ENCODE measurements at regions not wholly inside any gene's neighbourhood (a gene's known extent, or its start where the extent isn't known, plus 50 kb on each side); places are given as distances from the start of the nearest gene placed in this dataset.

DNA sequence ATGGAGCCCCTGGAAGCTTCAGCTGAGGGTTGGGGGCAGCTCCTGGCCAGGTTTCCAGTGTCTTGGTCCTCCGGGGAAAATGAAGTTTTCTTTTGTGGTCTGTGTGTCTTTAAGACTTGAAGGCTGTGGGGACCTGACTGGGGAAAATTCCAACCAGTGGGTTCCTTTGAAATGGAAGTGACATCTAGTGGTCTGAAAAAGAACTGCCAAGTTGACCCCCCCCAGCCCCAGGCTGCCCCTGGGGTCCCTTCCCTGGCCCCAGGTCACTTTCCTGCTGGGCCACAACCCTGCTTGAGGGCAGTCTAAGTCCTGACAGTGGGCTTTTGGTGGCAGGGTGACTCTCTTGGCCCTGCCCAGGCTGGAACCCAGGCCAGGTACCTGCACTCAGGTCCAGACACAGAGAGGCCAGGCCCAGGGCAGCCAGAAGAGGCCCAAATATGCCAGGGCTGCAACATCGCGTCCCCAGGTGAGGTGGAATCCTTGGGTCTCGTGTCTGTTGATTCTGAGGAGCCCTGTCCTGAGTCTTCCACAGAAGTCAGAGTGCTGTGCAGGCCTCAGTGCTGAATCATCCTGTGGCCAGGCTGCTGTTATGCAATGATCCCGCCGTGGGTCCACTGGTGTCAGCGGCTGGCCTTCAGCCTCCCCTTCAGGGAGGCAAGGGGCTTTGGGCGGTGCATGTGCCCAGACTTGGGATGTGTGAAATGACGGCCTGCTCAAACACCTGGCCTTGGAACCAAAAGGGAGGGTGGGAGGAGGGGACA, 68.4 kb downstream of the VEGFA start:
- no peak overlapping the region for H3K27ac ChIP-seq (replicated peaks; ENCODE audit: low read length)
- no CpG with 5 or more reads among the region's 9 CpGs for whole genome bisulfite sequencing, 2 donors (ENCODE audit: extremely low coverage in 2 of 2, insufficient read length in 2 of 2, insufficient replicate concordance in 1 of 2)

DNA sequence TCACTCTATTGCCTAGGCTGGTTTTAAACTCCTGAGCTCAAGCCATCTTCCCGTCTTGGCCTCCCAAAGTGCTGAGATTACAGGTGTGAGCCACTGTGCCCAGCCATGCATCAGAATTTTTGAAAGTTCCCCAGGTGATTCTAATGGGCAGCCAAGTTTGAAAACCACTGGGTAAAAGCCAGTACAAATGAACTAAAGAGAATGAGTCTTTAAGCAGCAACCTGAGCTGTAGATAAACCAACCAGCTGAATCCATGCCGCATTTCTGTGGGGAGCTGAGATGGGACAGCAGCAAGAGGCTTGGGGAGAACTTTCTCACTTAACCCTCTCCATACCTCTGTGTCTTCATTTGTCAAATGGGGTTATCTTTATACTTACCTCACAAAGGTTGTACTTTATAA, 67.5 kb downstream of the VEGFA start:
- no peak overlapping the region for H3K9ac ChIP-seq (ENCODE audit: low read depth, low read length, poor library complexity)
- no peak overlapping the region for H3K4me2 ChIP-seq (ENCODE audit: insufficient read depth, low read length, poor library complexity, severe bottlenecking)
- H3K27me3 ChIP-seq (ENCODE audit: control insufficient read depth in 3 of 3, insufficient read depth in 3 of 3, low read depth in 1 of 3, low read length in 3 of 3) = peaks cover 0 to 45% (median 0%) of the 10 kb centered on the region in 3 experiments
- H2BK5ac ChIP-seq (ENCODE audit: low read length) = no peak overlapping the region
- no peak overlapping the region for H4K8ac ChIP-seq (ENCODE audit: low read depth, low read length)
- H2AFZ ChIP-seq (ENCODE audit: low read length) = no peak overlapping the region
- no peaks in the 10 kb centered on the region for H3K36me3 ChIP-seq (replicated peaks in 1 of 2; ENCODE audit: control insufficient read depth in 2 of 2, insufficient read depth in 2 of 2, low read length in 2 of 2)
- WGBS, 2 donors (ENCODE audit: extremely low coverage in 2 of 2, insufficient read length in 2 of 2, insufficient replicate concordance in 1 of 2) = no CpG with 5 or more reads among the region's 2 CpGs
- H2BK120ac ChIP-seq (ENCODE audit: low read depth, low read length) = no peak overlapping the region
- H3K4ac ChIP-seq (ENCODE audit: low read length) = no peak overlapping the region
- H3K14ac ChIP-seq (ENCODE audit: low read length) = no peak overlapping the region
- H2BK12ac ChIP-seq (ENCODE audit: low read length) = no peak overlapping the region
- H2BK15ac ChIP-seq (ENCODE audit: low read length) = peak overlapping the region; percentile 19
- H3K79me1 ChIP-seq (ENCODE audit: low read depth, low read length) = no peaks in the 10 kb centered on the region
- H3K9me3 ChIP-seq (replicated peaks in 1 of 2; ENCODE audit: control insufficient read depth in 2 of 2, insufficient read depth in 1 of 2, low read depth in 1 of 2, low read length in 2 of 2) = no peaks in the 10 kb centered on the region
- no peak overlapping the region for H4K91ac ChIP-seq (ENCODE audit: low read depth, low read length, poor library complexity)
- no peak overlapping the region for H3K23ac ChIP-seq (ENCODE audit: low read depth, low read length, poor library complexity)
- H2AK5ac ChIP-seq (ENCODE audit: low read depth, low read length) = no peak overlapping the region
- no peak overlapping the region for H3K27ac ChIP-seq (replicated peaks; ENCODE audit: low read length)
- H3K4me1 ChIP-seq (ENCODE audit: control insufficient read depth in 2 of 2, insufficient read depth in 1 of 2, low read depth in 1 of 2, low read length in 2 of 2) = peaks cover 7 to 42% of the 10 kb centered on the region in 2 donors
- H3K4me3 ChIP-seq (ENCODE audit: low read length in 2 of 2) = no peak overlapping the region
- DNase-seq (ENCODE audit: low spot score) = no peak
- H3K18ac ChIP-seq (ENCODE audit: low read length) = no peak overlapping the region

More for the DNA sequence above, 68.4 kb downstream of the VEGFA start:
- peak overlapping the region; percentile 44 for H2BK12ac ChIP-seq (ENCODE audit: low read length)
- H4K8ac ChIP-seq (ENCODE audit: low read depth, low read length) = no peak overlapping the region
- peak overlapping the region; percentile 11 for H2BK120ac ChIP-seq (ENCODE audit: low read depth, low read length)
- peak overlapping the region; percentile 71 for H2AK5ac ChIP-seq (ENCODE audit: low read depth, low read length)
- no peak overlapping the region for H3K9ac ChIP-seq (ENCODE audit: low read depth, low read length, poor library complexity)
- peaks cover 0 to 44% (median 0%) of the 10 kb centered on the region in 3 experiments for H3K27me3 ChIP-seq (ENCODE audit: control insufficient read depth in 3 of 3, insufficient read depth in 3 of 3, low read depth in 1 of 3, low read length in 3 of 3)
- H3K14ac ChIP-seq (ENCODE audit: low read length) = peak overlapping the region; percentile 42
- DNase-seq (ENCODE audit: low spot score) = no peak
- H2BK15ac ChIP-seq (ENCODE audit: low read length) = peak overlapping the region; percentile 88
- no peaks in the 10 kb centered on the region for H3K79me1 ChIP-seq (ENCODE audit: low read depth, low read length)
- peak overlapping the region; percentile 44 for H2BK5ac ChIP-seq (ENCODE audit: low read length)
- no peak overlapping the region for H3K23ac ChIP-seq (ENCODE audit: low read depth, low read length, poor library complexity)
- peak overlapping the region; percentile 8 for H3K4ac ChIP-seq (ENCODE audit: low read length)
- H2AFZ ChIP-seq (ENCODE audit: low read length) = peak overlapping the region; percentile 46
- H3K36me3 ChIP-seq (replicated peaks in 1 of 2; ENCODE audit: control insufficient read depth in 2 of 2, insufficient read depth in 2 of 2, low read length in 2 of 2) = no peaks in the 10 kb centered on the region
- peak overlapping the region; percentile 63 for H3K18ac ChIP-seq (ENCODE audit: low read length)
- peaks cover 7 to 35% of the 10 kb centered on the region in 2 donors for H3K4me1 ChIP-seq (ENCODE audit: control insufficient read depth in 2 of 2, insufficient read depth in 1 of 2, low read depth in 1 of 2, low read length in 2 of 2)
- no peak overlapping the region for H3K4me2 ChIP-seq (ENCODE audit: insufficient read depth, low read length, poor library complexity, severe bottlenecking)
- H4K91ac ChIP-seq (ENCODE audit: low read depth, low read length, poor library complexity) = peak overlapping the region; percentile 97
- H3K9me3 ChIP-seq (replicated peaks in 1 of 2; ENCODE audit: control insufficient read depth in 2 of 2, insufficient read depth in 1 of 2, low read depth in 1 of 2, low read length in 2 of 2) = no peaks in the 10 kb centered on the region
- H3K4me3 ChIP-seq (ENCODE audit: low read length in 2 of 2) = no peak overlapping the region

DNA sequence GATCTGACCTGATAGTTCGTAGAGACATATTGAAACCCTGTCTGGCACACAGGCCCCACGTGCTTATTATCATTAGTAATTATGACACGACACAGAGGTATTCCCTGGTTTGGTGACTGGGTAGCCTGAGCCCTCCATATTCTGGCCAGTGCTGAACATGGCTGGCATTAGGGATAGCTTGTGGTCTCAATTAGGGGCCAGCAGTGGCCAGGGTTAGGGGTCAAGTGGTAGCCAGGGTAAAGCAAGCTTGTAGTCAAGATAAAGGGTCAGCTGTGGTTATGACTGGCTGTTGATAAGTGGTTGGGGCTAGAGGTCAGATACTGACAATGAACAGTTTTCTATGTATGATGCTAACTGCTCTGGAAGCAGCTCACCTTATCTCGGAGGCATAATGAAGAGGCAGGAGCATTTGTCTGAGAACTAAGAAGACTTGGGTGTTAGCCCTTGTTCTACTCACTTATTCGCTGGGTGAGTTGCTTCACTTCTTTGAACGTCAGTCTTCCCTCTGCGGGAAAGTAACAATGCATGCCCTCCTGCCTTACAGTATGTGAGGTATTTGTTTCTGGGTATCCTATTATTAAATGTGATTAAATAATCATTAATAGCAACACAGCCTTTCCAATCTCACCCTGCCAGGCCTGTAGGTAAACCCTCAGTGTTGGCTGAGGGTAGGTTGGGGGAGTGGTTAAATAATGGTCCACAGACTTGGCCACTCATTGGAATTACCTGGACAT, 66.7 kb downstream of the VEGFA start:
- DNase-seq (ENCODE audit: low spot score) = no peak
- no CpG with 5 or more reads among the region's 7 CpGs for WGBS, 2 donors (ENCODE audit: extremely low coverage in 2 of 2, insufficient read length in 2 of 2, insufficient replicate concordance in 1 of 2)
- no peak overlapping the region for H3K4me2 ChIP-seq (ENCODE audit: insufficient read depth, low read length, poor library complexity, severe bottlenecking)
- H2AK5ac ChIP-seq (ENCODE audit: low read depth, low read length) = no peak overlapping the region
- H2BK120ac ChIP-seq (ENCODE audit: low read depth, low read length) = no peak overlapping the region
- H3K23ac ChIP-seq (ENCODE audit: low read depth, low read length, poor library complexity) = no peak overlapping the region
- no peaks in the 10 kb centered on the region for H3K9me3 ChIP-seq (replicated peaks in 1 of 2; ENCODE audit: control insufficient read depth in 2 of 2, insufficient read depth in 1 of 2, low read depth in 1 of 2, low read length in 2 of 2)
- no peaks in the 10 kb centered on the region for H3K36me3 ChIP-seq (replicated peaks in 1 of 2; ENCODE audit: control insufficient read depth in 2 of 2, insufficient read depth in 2 of 2, low read length in 2 of 2)
- H2AFZ ChIP-seq (ENCODE audit: low read length) = no peak overlapping the region
- H3K27ac ChIP-seq (replicated peaks; ENCODE audit: low read length) = no peak overlapping the region
- H3K18ac ChIP-seq (ENCODE audit: low read length) = peak overlapping the region; percentile 9
- H4K91ac ChIP-seq (ENCODE audit: low read depth, low read length, poor library complexity) = no peak overlapping the region
- no peak overlapping the region for H3K9ac ChIP-seq (ENCODE audit: low read depth, low read length, poor library complexity)
- peaks cover 0 to 40% (median 0%) of the 10 kb centered on the region in 3 experiments for H3K27me3 ChIP-seq (ENCODE audit: control insufficient read depth in 3 of 3, insufficient read depth in 3 of 3, low read depth in 1 of 3, low read length in 3 of 3)
- H3K4me3 ChIP-seq (ENCODE audit: low read length in 2 of 2) = no peak overlapping the region
- H3K14ac ChIP-seq (ENCODE audit: low read length) = no peak overlapping the region
- H3K4me1 ChIP-seq (ENCODE audit: control insufficient read depth in 2 of 2, insufficient read depth in 1 of 2, low read depth in 1 of 2, low read length in 2 of 2) = peaks cover 7 to 42% of the 10 kb centered on the region in 2 donors
- H3K79me1 ChIP-seq (ENCODE audit: low read depth, low read length) = no peaks in the 10 kb centered on the region
- no peak overlapping the region for H3K4ac ChIP-seq (ENCODE audit: low read length)
- no peak overlapping the region for H2BK5ac ChIP-seq (ENCODE audit: low read length)
- no peak overlapping the region for H4K8ac ChIP-seq (ENCODE audit: low read depth, low read length)
- H2BK15ac ChIP-seq (ENCODE audit: low read length) = no peak overlapping the region
- peak overlapping the region; percentile 59 for H2BK12ac ChIP-seq (ENCODE audit: low read length)

Data from neuronal stem cell (in vitro differentiated cells).